HepG2 (cell line): ENCODE measurements at regions not wholly inside any gene's neighbourhood (a gene's known extent, or its start where the extent isn't known, plus 50 kb on each side); places are given as distances from the start of the nearest gene placed in this dataset.
A peak's percentile ranks its signal among the peaks of the same experiment; 100 is the strongest.

Source experiments
- ATAC-seq: fragments of 200-7000 bp; cut with Tn5 transposase; 3 replicates; pipeline ENCODE4 v1.9.1; 2020; ENCODE audit warnings: mild to moderate bottlenecking, moderate library complexity
- BruUV-seq: library from RNA; stranded (reverse); fragments of 400-500 nt; replicated peaks from 2 replicates; lab custom pipeline; 2021; lab: Mats Ljungman, UMichigan
- CTCF ChIA-PET: fragments of 300-600 bp; formaldehyde crosslinking; extraction: SDS; loops from one replicate; lab custom pipeline; 2021; ENCODE audit warnings: low total read pairs, inconsistent platforms, low intra/inter-chr PET ratio; lab: Yijun Ruan, JAX
- POLR2A ChIA-PET: fragments of 350-600 bp; sonication (Branson Sonifier 250); formaldehyde crosslinking; loops from one replicate; lab custom pipeline; 2020; ENCODE audit warnings: antibody characterized with exemption, inconsistent platforms; lab: Yijun Ruan, JAX
- DNase-seq: peaks from one replicate; pipeline ENCODE4 v3.0.0-alpha.2; 2015; ENCODE audit warnings: low spot score
- FAIRE-seq: peaks from 3 replicates; lab custom pipeline; 2011; peaks lifted over from hg19 to GRCh38; lab: Jason Lieb, UNC
- H2AFZ ChIP-seq: one replicate; pipeline ENCODE4 v1.6.1; 2011; ENCODE audit warnings: low read length, inconsistent platforms
- H3K27ac ChIP-seq: fragments of 300-600 bp; 3 replicates; pipeline ENCODE4 v1.8.0; 2011; ENCODE audit warnings: mixed run types, mild to moderate bottlenecking, mixed read lengths, low read length, inconsistent platforms; ENCODE audit not compliant: insufficient read depth; ENCODE audit errors: extremely low read length
- H3K27me3 ChIP-seq, 2 experiments: fragments of 200-600 bp in 1 of 2; 2 replicates in 1 of 2; 3 replicates in 1 of 2; pipeline versions ENCODE4 v1.6.0 to v1.8.0; 2011; ENCODE audit warnings: low read length in 2 of 2, mild to moderate bottlenecking in 2 of 2, moderate library complexity in 2 of 2, inconsistent platforms in 1 of 2; ENCODE audit not compliant: insufficient read depth in 2 of 2, control insufficient read depth in 1 of 2
- H3K36me3 ChIP-seq, 2 experiments: fragments of 200-600 bp in 1 of 2; replicated peaks in 1 of 2; 2 replicates in 1 of 2; 3 replicates in 1 of 2; pipeline versions ENCODE4 v1.5.1 to v1.8.0; 2011; ENCODE audit warnings: low read length in 2 of 2, inconsistent platforms in 1 of 2; ENCODE audit not compliant: insufficient read depth in 2 of 2, control insufficient read depth in 1 of 2
- H3K4me1 ChIP-seq: 2 replicates; pipeline ENCODE4 v1.5.1; 2012; ENCODE audit warnings: low read length, inconsistent platforms; ENCODE audit not compliant: insufficient read depth
- H3K4me2 ChIP-seq: 2 replicates; pipeline ENCODE4 v1.6.0; 2011; ENCODE audit warnings: low read depth, low read length, inconsistent platforms
- H3K4me3 ChIP-seq, 3 experiments: fragments of 200-600 bp in 1 of 3; sonication (generic), shearing (Covaris generic) in 1 of 3; replicated peaks in 1 of 3; 2 replicates each; pipeline ENCODE4 v1.5.1; 2011 to 2016; ENCODE audit warnings: low read length in 3 of 3, inconsistent platforms in 2 of 3, low read depth in 2 of 3, mild to moderate bottlenecking in 2 of 3, control low read depth in 1 of 3, mixed read lengths in 1 of 3; ENCODE audit not compliant: insufficient read depth in 1 of 3
- H3K79me2 ChIP-seq: one replicate; pipeline ENCODE4 v1.6.1; 2011; ENCODE audit warnings: low read length, inconsistent platforms; ENCODE audit not compliant: insufficient read depth
- H3K9ac ChIP-seq: 2 replicates; pipeline ENCODE4 v1.6.0; 2011; ENCODE audit warnings: mild to moderate bottlenecking, low read depth, low read length, inconsistent platforms; ENCODE audit not compliant: insufficient read depth
- H3K9me3 ChIP-seq: 2 replicates; pipeline ENCODE4 v1.5.1; 2012; ENCODE audit warnings: mild to moderate bottlenecking, low read length
- H4K20me1 ChIP-seq: 2 replicates; pipeline ENCODE4 v1.6.0; 2011; ENCODE audit warnings: inconsistent platforms, mild to moderate bottlenecking, low read length, moderate library complexity; ENCODE audit not compliant: insufficient read depth
- CENPBD1 ChIP-seq: sonication (generic); formaldehyde crosslinking; IDR thresholded peaks from 2 replicates; pipeline ENCODE4 v1.8.0; 2022; ENCODE audit warnings: missing genetic modification reagents, low read depth, mild to moderate bottlenecking, borderline replicate concordance
- CSRNP1 ChIP-seq: sonication (generic); formaldehyde crosslinking; IDR thresholded peaks from 2 replicates; pipeline ENCODE4 v1.8.1; 2023; ENCODE audit warnings: mild to moderate bottlenecking, missing genetic modification reagents
- HOXA5 ChIP-seq: sonication (generic); formaldehyde crosslinking; IDR thresholded peaks from 2 replicates; pipeline ENCODE4 v1.4.0; 2020; ENCODE audit warnings: missing genetic modification reagents
- MTA3 ChIP-seq: sonication (generic); formaldehyde crosslinking; IDR thresholded peaks from 2 replicates; pipeline ENCODE4 v1.4.0; 2020; ENCODE audit warnings: missing genetic modification reagents
- NFIB ChIP-seq: sonication (generic); formaldehyde crosslinking; IDR thresholded peaks from 2 replicates; pipeline ENCODE4 v1.9.0; 2021; ENCODE audit warnings: missing genetic modification reagents, mild to moderate bottlenecking, borderline replicate concordance
- NR1H2 ChIP-seq: sonication (generic); formaldehyde crosslinking; IDR thresholded peaks from 2 replicates; pipeline ENCODE4 v1.8.1; 2022; ENCODE audit warnings: low read depth, missing genetic modification reagents, borderline replicate concordance
- PAWR ChIP-seq: sonication (generic); formaldehyde crosslinking; IDR thresholded peaks from 2 replicates; pipeline ENCODE4 v1.4.0; 2020; ENCODE audit warnings: missing genetic modification reagents, mild to moderate bottlenecking, borderline replicate concordance
- RAD21 ChIP-seq: fragments of 450-650 bp; formaldehyde crosslinking; IDR thresholded peaks from 2 replicates; pipeline ENCODE4 v1.5.0; 2020; ENCODE audit warnings: mild to moderate bottlenecking
- RFX1 ChIP-seq: fragments of 450-650 bp; IDR thresholded peaks from 2 replicates; pipeline ENCODE4 v1.6.1; 2017
- SUZ12 ChIP-seq: fragments of 150-350 bp; IDR thresholded peaks from 2 replicates; pipeline ENCODE4 v1.6.1; 2014; ENCODE audit warnings: low read depth, low read length
- ZNF576 ChIP-seq: sonication (generic); formaldehyde crosslinking; IDR thresholded peaks from 2 replicates; pipeline ENCODE4 v1.4.0; 2020; ENCODE audit warnings: mild to moderate bottlenecking, missing genetic modification reagents
- ZNF766 ChIP-seq: sonication (generic); formaldehyde crosslinking; IDR thresholded peaks from 2 replicates; pipeline ENCODE4 v1.5.0; 2020; ENCODE audit warnings: missing genetic modification reagents, borderline replicate concordance
- ZNF775 ChIP-seq: sonication (generic); formaldehyde crosslinking; IDR thresholded peaks from 2 replicates; pipeline ENCODE4 v1.4.0; 2020; ENCODE audit warnings: missing genetic modification reagents, mild to moderate bottlenecking, moderate library complexity, borderline replicate concordance
- WGBS: methylation state at CpG from one replicate; pipeline ENCODE4 v1.1.6; 2017; ENCODE audit warnings: low lambda C conversion rate; 5-methylcytosine and 5-hydroxymethylcytosine counted together
- in situ Hi-C: cut with HindIII; loops from 2 replicates; pipeline ENCODE4 v1.10.0; 2017; ENCODE audit warnings: low pct_unique_long_range_greater_than_20kb; ENCODE audit not compliant: extremely low pct_ligation_motif_present
- intact Hi-C: fragments of 100-400 bp; cut with micrococcal nuclease; formaldehyde crosslinking; loops from one replicate; pipeline ENCODE4 v1.10.0; 2022; ENCODE audit not compliant: unreplicated experiment
- TF ChIP-seq, protein P1 (sequence below): sonication (generic); formaldehyde crosslinking; IDR thresholded peaks from 2 replicates; pipeline ENCODE4 v1.9.0; 2021; ENCODE audit warnings: missing genetic modification reagents, mild to moderate bottlenecking, borderline replicate concordance
- TF ChIP-seq, protein P2 (sequence below): IDR thresholded peaks from 2 replicates; pipeline ENCODE4 v1.6.1; 2016; ENCODE audit warnings: low read depth
- TF ChIP-seq, protein P3 (sequence below): sonication (generic); formaldehyde crosslinking; IDR thresholded peaks from 2 replicates; pipeline ENCODE4 v1.5.0; 2020; ENCODE audit warnings: missing genetic modification reagents

DNA sequence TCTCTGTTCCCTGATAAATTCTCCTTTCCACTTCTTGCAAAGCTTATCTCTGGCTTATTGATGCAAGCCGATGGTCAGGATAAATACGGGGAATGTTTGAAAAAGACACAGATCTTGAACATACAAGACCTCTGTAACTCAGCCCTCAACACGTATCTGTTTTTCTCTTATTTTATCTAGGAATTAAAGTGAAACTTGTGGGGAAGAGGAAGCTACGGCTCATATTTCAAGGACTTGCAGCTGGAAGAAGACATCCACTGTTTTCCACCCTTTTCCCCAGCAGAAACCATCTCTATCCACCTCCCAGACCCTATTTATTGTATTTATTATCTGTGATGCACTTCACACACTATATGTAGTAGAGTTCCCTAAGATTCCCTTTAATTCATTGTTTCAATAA is 98.4 kb upstream of the TANK start (continued):
- TF ChIP-seq CSRNP1 = no peak
- TF ChIP-seq, protein P1, sequence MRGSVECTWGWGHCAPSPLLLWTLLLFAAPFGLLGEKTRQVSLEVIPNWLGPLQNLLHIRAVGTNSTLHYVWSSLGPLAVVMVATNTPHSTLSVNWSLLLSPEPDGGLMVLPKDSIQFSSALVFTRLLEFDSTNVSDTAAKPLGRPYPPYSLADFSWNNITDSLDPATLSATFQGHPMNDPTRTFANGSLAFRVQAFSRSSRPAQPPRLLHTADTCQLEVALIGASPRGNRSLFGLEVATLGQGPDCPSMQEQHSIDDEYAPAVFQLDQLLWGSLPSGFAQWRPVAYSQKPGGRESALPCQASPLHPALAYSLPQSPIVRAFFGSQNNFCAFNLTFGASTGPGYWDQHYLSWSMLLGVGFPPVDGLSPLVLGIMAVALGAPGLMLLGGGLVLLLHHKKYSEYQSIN (CRISPR knock-in tag) = no peak

DNA sequence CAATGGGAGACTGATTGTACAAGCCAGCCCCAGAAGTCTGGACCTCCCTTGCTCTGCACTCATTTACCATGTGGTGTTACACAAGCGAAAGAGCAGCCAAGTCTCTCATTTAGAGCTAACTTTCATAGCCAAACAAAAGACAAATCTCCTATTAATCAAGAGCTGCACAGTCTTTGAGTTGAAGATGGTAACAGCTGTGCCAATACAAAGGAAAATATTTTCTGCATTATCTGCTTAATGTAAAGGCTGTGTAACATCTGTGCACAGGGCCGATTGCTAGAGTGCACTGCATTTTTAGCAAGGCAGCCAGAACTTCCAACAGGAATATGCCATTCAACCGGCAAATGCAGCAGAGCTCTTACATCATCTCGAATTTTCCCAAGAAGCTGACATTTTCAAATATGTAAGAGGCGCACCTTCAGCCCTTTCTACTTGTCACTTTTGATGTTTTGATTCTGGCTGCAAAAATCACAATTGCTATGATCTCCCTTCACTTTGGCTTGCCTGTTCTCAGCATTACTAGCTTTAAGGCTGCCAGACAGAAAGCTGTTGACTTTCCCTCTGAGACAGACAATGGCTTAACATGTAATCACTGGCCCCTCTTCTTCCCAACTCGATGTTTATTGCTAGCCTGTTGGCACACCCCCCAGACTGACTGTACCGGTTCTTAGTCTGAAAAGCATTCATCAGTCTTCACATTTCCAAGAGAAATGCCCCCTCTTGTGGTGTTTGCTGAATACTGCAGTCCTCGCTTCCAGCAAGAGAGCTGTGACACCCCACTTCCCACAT is 96.9 kb upstream of the TANK start:
- Histone ChIP-seq H3K4me2 (peak overlapping the region; percentile 44), H3K79me2 (no peaks in the 10 kb centered on the region), H4K20me1 (no peaks in the 10 kb centered on the region), H3K4me1 (peaks cover 8% of the 10 kb centered on the region; the same call in 1 of the 2 replicates), H3K27ac (no peak overlapping the region), H3K9ac (no peak overlapping the region), H3K4me3 (no peak overlapping the region), H3K27me3 (no peaks in the 10 kb centered on the region), H3K9me3 (no peaks in the 10 kb centered on the region), H3K36me3 (no peaks in the 10 kb centered on the region), H2AFZ (peak overlapping the region; percentile 49)
- in situ Hi-C loops (no loop called here), intact Hi-C loops (loop anchor here (1.0 to 5.0 kb wide), 4 partner anchors 71 to 975 kb away; partner anchors contain the start of gene TANK)
- no TSS peak for BruUV-seq
- DNase-seq (peak; percentile 74), FAIRE-seq (peak; percentile 99), ATAC-seq (peak; percentile 98)
- WGBS = 21% methylated on average over 8 of the region's 8 CpGs
- CTCF ChIA-PET = interaction anchor here (0.8 to 1.4 kb wide), 4 partner anchors 160 to 975 kb away, joined by 3 to 4 read pairs (median 3); no protein-coding TSS in a partner anchor
- POLR2A ChIA-PET = interaction anchor here (0.7 to 1.3 kb wide), 2 partner anchors 97 to 793 kb away, joined by 3 to 5 read pairs; partner anchors contain the start of gene TANK
- no peak for TF ChIP-seq PAWR (CRISPR knock-in tag)
- TF ChIP-seq ZNF766 (CRISPR knock-in tag) = no peak
- TF ChIP-seq RFX1 = no peak
- TF ChIP-seq SUZ12 = no peak
- TF ChIP-seq RAD21 (CRISPR knock-in tag) = peak; percentile 62
- no peak for TF ChIP-seq NR1H2 (CRISPR knock-in tag)
- TF ChIP-seq ZNF576 (CRISPR knock-in tag) = no peak
- TF ChIP-seq HOXA5 (CRISPR knock-in tag) = 0 out of 2 replicates have a peak, but pooled peaks have one; percentile 53
- TF ChIP-seq CENPBD1 (CRISPR knock-in tag) = no peak
- TF ChIP-seq, protein P2, sequence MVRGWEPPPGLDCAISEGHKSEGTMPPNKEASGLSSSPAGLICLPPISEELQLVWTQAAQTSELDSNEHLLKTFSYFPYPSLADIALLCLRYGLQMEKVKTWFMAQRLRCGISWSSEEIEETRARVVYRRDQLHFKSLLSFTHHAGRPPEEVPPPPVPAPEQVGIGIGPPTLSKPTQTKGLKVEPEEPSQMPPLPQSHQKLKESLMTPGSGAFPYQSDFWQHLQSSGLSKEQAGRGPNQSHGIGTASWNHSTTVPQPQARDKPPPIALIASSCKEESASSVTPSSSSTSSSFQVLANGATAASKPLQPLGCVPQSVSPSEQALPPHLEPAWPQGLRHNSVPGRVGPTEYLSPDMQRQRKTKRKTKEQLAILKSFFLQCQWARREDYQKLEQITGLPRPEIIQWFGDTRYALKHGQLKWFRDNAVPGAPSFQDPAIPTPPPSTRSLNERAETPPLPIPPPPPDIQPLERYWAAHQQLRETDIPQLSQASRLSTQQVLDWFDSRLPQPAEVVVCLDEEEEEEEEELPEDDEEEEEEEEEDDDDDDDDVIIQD (CRISPR knock-in tag) = no peak
- TF ChIP-seq NFIB (CRISPR knock-in tag) = no peak
- TF ChIP-seq, protein P3, sequence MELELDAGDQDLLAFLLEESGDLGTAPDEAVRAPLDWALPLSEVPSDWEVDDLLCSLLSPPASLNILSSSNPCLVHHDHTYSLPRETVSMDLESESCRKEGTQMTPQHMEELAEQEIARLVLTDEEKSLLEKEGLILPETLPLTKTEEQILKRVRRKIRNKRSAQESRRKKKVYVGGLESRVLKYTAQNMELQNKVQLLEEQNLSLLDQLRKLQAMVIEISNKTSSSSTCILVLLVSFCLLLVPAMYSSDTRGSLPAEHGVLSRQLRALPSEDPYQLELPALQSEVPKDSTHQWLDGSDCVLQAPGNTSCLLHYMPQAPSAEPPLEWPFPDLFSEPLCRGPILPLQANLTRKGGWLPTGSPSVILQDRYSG (CRISPR knock-in tag) = 0 out of 2 replicates have a peak, but pooled peaks have one; percentile 64
- no peak for TF ChIP-seq MTA3
- TF ChIP-seq ZNF775 = no peak
